H9 (cell line): ENCODE measurements at regions not wholly inside any gene's neighbourhood (a gene's known extent, or its start where the extent isn't known, plus 50 kb on each side); places are given as distances from the start of the nearest gene placed in this dataset.

ENCODE experiments used
- DNase-seq: peaks from one replicate; pipeline ENCODE4 v3.0.0-alpha.2; 2017
- H2AFZ ChIP-seq: one replicate; pipeline ENCODE4 v1.6.1; 2013; ENCODE audit warnings: mild to moderate bottlenecking, low read length, control low read depth, moderate library complexity
- H2AK5ac ChIP-seq: 2 replicates; pipeline ENCODE4 v1.6.1; 2013; ENCODE audit warnings: low read length, control low read depth, mixed read lengths; ENCODE audit not compliant: insufficient read length
- H2BK120ac ChIP-seq: one replicate; pipeline ENCODE4 v1.6.1; 2013; ENCODE audit warnings: low read depth, mild to moderate bottlenecking, low read length, control low read depth, inconsistent platforms; ENCODE audit not compliant: poor library complexity, severe bottlenecking
- H2BK12ac ChIP-seq: 2 replicates; pipeline ENCODE4 v1.6.1; 2013; ENCODE audit warnings: low read length, control low read depth, mixed read lengths, low read depth; ENCODE audit not compliant: insufficient read length
- H2BK15ac ChIP-seq: 2 replicates; pipeline ENCODE4 v1.6.1; 2013; ENCODE audit warnings: low read depth, low read length, control low read depth
- H2BK20ac ChIP-seq: one replicate; pipeline ENCODE4 v1.6.1; 2013; ENCODE audit warnings: low read depth, mild to moderate bottlenecking, low read length, control low read depth, inconsistent platforms; ENCODE audit not compliant: poor library complexity, severe bottlenecking
- H2BK5ac ChIP-seq: 2 replicates; pipeline ENCODE4 v1.6.1; 2013; ENCODE audit warnings: low read length, control low read depth, mixed read lengths; ENCODE audit not compliant: insufficient read length
- H3K14ac ChIP-seq: 2 replicates; pipeline ENCODE4 v1.6.1; 2013; ENCODE audit warnings: low read length, control low read depth; ENCODE audit not compliant: insufficient read depth
- H3K18ac ChIP-seq: 2 replicates; pipeline ENCODE4 v1.6.1; 2013; ENCODE audit warnings: low read depth, mild to moderate bottlenecking, mixed read lengths, low read length, control low read depth; ENCODE audit not compliant: insufficient read length
- H3K23ac ChIP-seq: 2 replicates; pipeline ENCODE4 v1.6.1; 2013; ENCODE audit warnings: low read length, control low read depth, mixed read lengths, low read depth; ENCODE audit not compliant: insufficient read length
- H3K23me2 ChIP-seq: 2 replicates; pipeline ENCODE4 v1.6.1; 2013; ENCODE audit warnings: low read depth, mild to moderate bottlenecking, mixed read lengths, low read length, control low read depth; ENCODE audit not compliant: insufficient read length, poor library complexity, severe bottlenecking
- H3K27ac ChIP-seq: 2 replicates; pipeline ENCODE4 v1.5.1; 2013; ENCODE audit warnings: low read length, control low read depth, mixed read lengths, low read depth; ENCODE audit not compliant: insufficient read length
- H3K27me3 ChIP-seq: 2 replicates; pipeline ENCODE4 v1.6.1; 2013; ENCODE audit warnings: low read length, control low read depth, inconsistent platforms; ENCODE audit not compliant: insufficient read depth
- H3K4ac ChIP-seq: 2 replicates; pipeline ENCODE4 v1.6.1; 2013; ENCODE audit warnings: low read depth, mild to moderate bottlenecking, control low read depth, inconsistent platforms, low read length, moderate library complexity
- H3K4me1 ChIP-seq: 2 replicates; pipeline ENCODE4 v1.6.1; 2013; ENCODE audit warnings: low read length, control low read depth, inconsistent platforms; ENCODE audit not compliant: insufficient read depth
- H3K4me2 ChIP-seq: 2 replicates; pipeline ENCODE4 v1.6.1; 2013; ENCODE audit warnings: low read length, control low read depth, mixed read lengths; ENCODE audit not compliant: insufficient read length, insufficient read depth
- H3K56ac ChIP-seq: 2 replicates; pipeline ENCODE4 v1.6.1; 2013; ENCODE audit warnings: low read depth, mild to moderate bottlenecking, mixed read lengths, low read length, control low read depth; ENCODE audit not compliant: insufficient read length
- H3K79me1 ChIP-seq: 2 replicates; pipeline ENCODE4 v1.6.1; 2013; ENCODE audit warnings: low read depth, mild to moderate bottlenecking, moderate library complexity, low read length, control low read depth, inconsistent platforms; ENCODE audit not compliant: insufficient read depth, poor library complexity, severe bottlenecking
- H3K79me2 ChIP-seq: 2 replicates; pipeline ENCODE4 v1.6.1; 2013; ENCODE audit warnings: low read length, control low read depth, inconsistent platforms; ENCODE audit not compliant: insufficient read depth
- H3K9ac ChIP-seq: 2 replicates; pipeline ENCODE4 v1.6.1; 2013; ENCODE audit warnings: low read length, control low read depth, mixed read lengths; ENCODE audit not compliant: insufficient read length; ENCODE audit errors: extremely low read depth
- H3K9me3 ChIP-seq: one replicate; pipeline ENCODE4 v1.6.1; 2013; ENCODE audit warnings: low read depth, low read length, inconsistent platforms; ENCODE audit not compliant: control insufficient read depth
- H3T11ph ChIP-seq: one replicate; pipeline ENCODE4 v1.6.1; 2013; ENCODE audit warnings: mild to moderate bottlenecking, low read length, control low read depth, inconsistent platforms
- H4K20me1 ChIP-seq: one replicate; pipeline ENCODE4 v1.6.1; 2013; ENCODE audit not compliant: control insufficient read depth, insufficient read length, insufficient read depth
- H4K5ac ChIP-seq: 2 replicates; pipeline ENCODE4 v1.6.1; 2013; ENCODE audit warnings: low read depth, mild to moderate bottlenecking, mixed read lengths, low read length, control low read depth; ENCODE audit not compliant: insufficient read length
- H4K8ac ChIP-seq: replicated peaks from 2 replicates; pipeline ENCODE4 v1.6.1; 2013; ENCODE audit warnings: low read length, control low read depth, mixed read lengths, low read depth; ENCODE audit not compliant: insufficient read length
- H4K91ac ChIP-seq: 2 replicates; pipeline ENCODE4 v1.6.1; 2013; ENCODE audit warnings: low read depth, mild to moderate bottlenecking, moderate library complexity, mixed read lengths, low read length, control low read depth; ENCODE audit not compliant: insufficient read length
- H3K27ac Mint-ChIP-seq, 3 experiments: 2 replicates in 2 of 3; 3 replicates in 1 of 3; pipeline ENCODE4 v1.8.0; 2020 to 2021; ENCODE audit warnings: mixed read lengths in 3 of 3, mild to moderate bottlenecking in 1 of 3, moderate library complexity in 1 of 3
- H3K27me3 Mint-ChIP-seq: 2 replicates; pipeline ENCODE4 v1.8.0; 2021; ENCODE audit warnings: low read depth, mild to moderate bottlenecking, moderate library complexity, mixed read lengths
- H3K36me3 Mint-ChIP-seq, 3 experiments: 2 replicates in 2 of 3; 3 replicates in 1 of 3; pipeline ENCODE4 v1.8.0; 2020 to 2021; ENCODE audit warnings: low read depth in 3 of 3, mixed read lengths in 3 of 3; ENCODE audit not compliant: insufficient read depth in 1 of 3
- H3K4me1 Mint-ChIP-seq, 2 experiments: 2 replicates each; pipeline ENCODE4 v1.8.0; 2020; ENCODE audit warnings: mixed read lengths in 2 of 2
- H3K4me3 Mint-ChIP-seq, 2 experiments: 2 replicates in 1 of 2; 3 replicates in 1 of 2; pipeline ENCODE4 v1.8.0; 2020 to 2021; ENCODE audit warnings: mild to moderate bottlenecking in 2 of 2, mixed read lengths in 2 of 2, moderate library complexity in 1 of 2
- H3K9me3 Mint-ChIP-seq, 2 experiments: 2 replicates in 1 of 2; 3 replicates in 1 of 2; pipeline ENCODE4 v1.8.0; 2020; ENCODE audit warnings: mild to moderate bottlenecking in 2 of 2, mixed read lengths in 2 of 2, moderate library complexity in 1 of 2
- CTCF ChIP-seq: fragments of 200-600 bp; sonication (generic); conservative IDR thresholded peaks from 3 replicates; pipeline ENCODE4 v1.8.0; 2021; ENCODE audit warnings: antibody characterized with exemption, mild to moderate bottlenecking
- WGBS: extraction: QIAGEN DNeasy Blood & Tissue Kit; methylation state at CpG from one replicate; pipeline ENCODE4 v1.1.7; 2013; ENCODE audit warnings: missing lambda C conversion rate, low lambda C conversion rate, mixed read lengths; ENCODE audit not compliant: insufficient read length; ENCODE audit errors: extremely low coverage; 5-methylcytosine and 5-hydroxymethylcytosine counted together

DNA sequence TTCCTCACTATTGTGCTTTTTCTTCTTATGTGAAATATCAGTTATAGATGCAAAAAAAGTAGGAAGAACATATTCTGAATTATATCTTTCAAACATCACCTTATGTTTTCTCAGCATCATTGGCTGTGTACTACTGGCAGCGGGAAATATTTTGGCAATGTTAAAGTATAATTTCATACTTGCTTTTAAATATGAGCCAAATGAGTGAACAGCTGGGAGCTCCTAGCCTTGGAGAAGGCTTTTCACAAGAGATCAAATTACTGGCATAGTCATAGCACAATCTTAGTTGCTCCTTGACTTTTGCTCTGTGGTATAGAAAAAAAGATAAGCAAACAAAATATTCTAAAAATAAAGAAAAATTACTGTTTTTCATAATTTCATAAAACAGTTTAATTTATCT lies 1575.8 kb upstream of the PABPC4L start:
- Mint-ChIP-seq H3K4me3 (no peak overlapping the region), H3K27ac (no peak overlapping the region), H3K9me3 (peaks cover 6 to 9% of the 10 kb centered on the region in 2 experiments; a peak in 3 of 5 replicates), H3K27me3 (no peaks in the 10 kb centered on the region), H3K36me3 (peaks cover 0 to 8% (median 0%) of the 10 kb centered on the region in 3 experiments; a peak in 3 of 7 replicates), H3K4me1 (no peaks in the 10 kb centered on the region)
- no peak overlapping the region for H3K14ac ChIP-seq
- no peak overlapping the region for H2BK15ac ChIP-seq
- H4K91ac ChIP-seq, result no peak overlapping the region
- no peak overlapping the region for H2BK120ac ChIP-seq
- H4K20me1 ChIP-seq, result no peaks in the 10 kb centered on the region
- H2AFZ ChIP-seq, result no peak overlapping the region
- H4K8ac ChIP-seq, result no peak overlapping the region
- DNase-seq, result no peak
- H2BK12ac ChIP-seq, result no peak overlapping the region
- no peak overlapping the region for H3T11ph ChIP-seq
- H3K27me3 ChIP-seq, result no peaks in the 10 kb centered on the region
- H3K4ac ChIP-seq, result no peak overlapping the region
- no peak overlapping the region for H3K4me2 ChIP-seq
- H2BK20ac ChIP-seq, result no peak overlapping the region
- no peak overlapping the region for H3K9ac ChIP-seq
- H3K23ac ChIP-seq, result no peak overlapping the region
- no peak overlapping the region for H4K5ac ChIP-seq
- no peaks in the 10 kb centered on the region for H3K79me2 ChIP-seq
- no peaks in the 10 kb centered on the region for H3K79me1 ChIP-seq
- H3K27ac ChIP-seq, result no peak overlapping the region
- no CpG with 5 or more reads among the region's 1 CpG for WGBS
- H2BK5ac ChIP-seq, result no peak overlapping the region
- H3K4me1 ChIP-seq, result no peaks in the 10 kb centered on the region; the same call in 1 of the 2 replicates
- no peak overlapping the region for H2AK5ac ChIP-seq
- no peak for TF ChIP-seq CTCF
- H3K23me2 ChIP-seq, result no peaks in the 10 kb centered on the region
- no peak overlapping the region for H3K56ac ChIP-seq
- no peak overlapping the region for H3K18ac ChIP-seq
- no peaks in the 10 kb centered on the region for H3K9me3 ChIP-seq
